Spleen (tissue), 7 donors: ENCODE measurements at regions not wholly inside any gene's neighbourhood (a gene's known extent, or its start where the extent isn't known, plus 50 kb on each side); places are given as distances from the start of the nearest gene placed in this dataset.

Source experiments
- POLR2A ChIP-seq, 3 donors: fragments of 450-650 bp; IDR thresholded peaks; one replicate each; pipeline ENCODE4 v1.5.1; 2017; ENCODE audit warnings: antibody characterized with exemption in 3 of 3, mild to moderate bottlenecking in 1 of 3
- TF ChIP-seq, protein P1 (sequence below), 11 experiments: fragments of 200-600 bp in 7 of 11; fragments of 450-650 bp in 4 of 11; sonication (generic) in 4 of 11; IDR thresholded peaks in 8 of 11; conservative IDR thresholded peaks in 3 of 11; 1 replicate in 7 of 11; 2 replicates in 4 of 11; pipeline versions ENCODE4 v1.4.0 to v1.8.0; 2016 to 2021; ENCODE audit warnings: antibody characterized with exemption in 11 of 11, inconsistent platforms in 4 of 11, mild to moderate bottlenecking in 1 of 11
- donor health status: DM: no; HTN: no; CAD: no; lungs with moderate emphysema.
- donor health status: DM: no; HTN: no; CAD: no.
- donor health status: DM: no; HTN: no; CAD: no.

DNA sequence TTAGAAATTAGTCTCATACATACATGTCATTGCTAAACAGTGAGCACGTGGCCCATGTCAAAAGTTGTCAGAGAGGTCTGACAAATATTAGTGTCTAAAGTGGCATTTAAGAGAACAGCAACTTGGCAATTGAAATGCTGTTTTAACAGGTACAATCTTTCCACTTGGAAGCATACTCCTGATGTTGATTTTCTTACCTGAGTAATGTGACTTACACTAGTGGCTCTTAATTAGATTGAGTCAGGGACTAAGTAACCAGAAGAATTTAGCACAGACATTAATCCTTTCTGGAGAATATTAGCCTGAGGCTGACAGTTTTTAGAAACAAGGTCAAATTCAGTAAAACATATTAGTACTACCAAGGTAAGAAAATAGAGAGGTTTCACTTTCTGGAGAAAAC, 357.0 kb upstream of the ZNF608 start:
- TF ChIP-seq POLR2A (IDR thresholded peaks at IDR 0.05), result no peak
- TF ChIP-seq, protein P1, sequence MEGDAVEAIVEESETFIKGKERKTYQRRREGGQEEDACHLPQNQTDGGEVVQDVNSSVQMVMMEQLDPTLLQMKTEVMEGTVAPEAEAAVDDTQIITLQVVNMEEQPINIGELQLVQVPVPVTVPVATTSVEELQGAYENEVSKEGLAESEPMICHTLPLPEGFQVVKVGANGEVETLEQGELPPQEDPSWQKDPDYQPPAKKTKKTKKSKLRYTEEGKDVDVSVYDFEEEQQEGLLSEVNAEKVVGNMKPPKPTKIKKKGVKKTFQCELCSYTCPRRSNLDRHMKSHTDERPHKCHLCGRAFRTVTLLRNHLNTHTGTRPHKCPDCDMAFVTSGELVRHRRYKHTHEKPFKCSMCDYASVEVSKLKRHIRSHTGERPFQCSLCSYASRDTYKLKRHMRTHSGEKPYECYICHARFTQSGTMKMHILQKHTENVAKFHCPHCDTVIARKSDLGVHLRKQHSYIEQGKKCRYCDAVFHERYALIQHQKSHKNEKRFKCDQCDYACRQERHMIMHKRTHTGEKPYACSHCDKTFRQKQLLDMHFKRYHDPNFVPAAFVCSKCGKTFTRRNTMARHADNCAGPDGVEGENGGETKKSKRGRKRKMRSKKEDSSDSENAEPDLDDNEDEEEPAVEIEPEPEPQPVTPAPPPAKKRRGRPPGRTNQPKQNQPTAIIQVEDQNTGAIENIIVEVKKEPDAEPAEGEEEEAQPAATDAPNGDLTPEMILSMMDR (IDR thresholded peaks at IDR 0.05 in 8 of 11, conservative IDR thresholded peaks at IDR 0.05 in 3 of 11), result no peak
